Stimulated activated CD4-positive, alpha-beta T cell treated with anti-CD3 and anti-CD28 coated beads, Interleukin-1b, Interleukin-23, amount 100 ng/mL, for 48 hours (primary cell): ENCODE measurements at regions not wholly inside any gene's neighbourhood (a gene's known extent, or its start where the extent isn't known, plus 50 kb on each side); places are given as distances from the start of the nearest gene placed in this dataset.

Source experiments
- DNase-seq: peaks from one replicate; pipeline ENCODE4 v3.0.0-alpha.2; 2020

- DNase-seq: no peak
Measured at GRCh38 chr17:79273660-79274059, 199.0 kb downstream of the ENGASE start.

GRCh38 chr17:79272666-79273219 is 198.1 kb downstream of the ENGASE start:
- no peak for DNase-seq

- DNase-seq: no peak
Measured at GRCh38 chr17:79272220-79272619, 197.6 kb downstream of the ENGASE start.

GRCh38 chr17:79269620-79270019 is 195.0 kb downstream of the ENGASE start:
- no peak for DNase-seq

- DNase-seq: no peak
Measured at GRCh38 chr17:79263191-79263590, 188.6 kb downstream of the ENGASE start.

GRCh38 chr17:79262624-79263023 is 188.0 kb downstream of the ENGASE start:
- DNase-seq: no peak

GRCh38 chr17:79261355-79262072 is 186.9 kb downstream of the ENGASE start:
- no peak for DNase-seq

- no peak for DNase-seq
Measured at GRCh38 chr17:79258843-79259242, 184.2 kb downstream of the ENGASE start.

GRCh38 chr17:79258041-79258440 is 183.4 kb downstream of the ENGASE start:
- no peak for DNase-seq

- no peak for DNase-seq
Measured at GRCh38 chr17:79255926-79256585, 181.4 kb downstream of the ENGASE start.

GRCh38 chr17:79255456-79255855 is 180.8 kb downstream of the ENGASE start:
- DNase-seq: no peak

- DNase-seq: no peak
Measured at GRCh38 chr17:79255046-79255445, 180.4 kb downstream of the ENGASE start.

- no peak for DNase-seq
Measured at GRCh38 chr17:79252886-79253285, 178.3 kb downstream of the ENGASE start.

GRCh38 chr17:79251824-79252223 is 177.2 kb downstream of the ENGASE start:
- DNase-seq: no peak

- no peak for DNase-seq
Measured at GRCh38 chr17:79249929-79250521, 175.4 kb downstream of the ENGASE start.

- no peak for DNase-seq
Measured at GRCh38 chr17:79248843-79249493, 174.3 kb downstream of the ENGASE start.

GRCh38 chr17:79246225-79247190 is 171.9 kb downstream of the ENGASE start:
- DNase-seq: no peak

- DNase-seq: no peak
Measured at GRCh38 chr17:79244665-79245064, 170.0 kb downstream of the ENGASE start.

GRCh38 chr17:79243996-79244395 is 169.4 kb downstream of the ENGASE start:
- no peak for DNase-seq

- no peak for DNase-seq
Measured at GRCh38 chr17:79243603-79243990, 169.0 kb downstream of the ENGASE start.

- no peak for DNase-seq
Measured at GRCh38 chr17:79242873-79243602, 168.4 kb downstream of the ENGASE start.
